Sigmoid colon (tissue), 6 donors: ENCODE measurements at regions not wholly inside any gene's neighbourhood (a gene's known extent, or its start where the extent isn't known, plus 50 kb on each side); places are given as distances from the start of the nearest gene placed in this dataset.

Experiments used
- DNase-seq: peaks from one replicate; pipeline ENCODE4 v3.0.0-alpha.2; 2019
- H3K27ac ChIP-seq, 4 donors: fragments of 200-600 bp; sonication (generic); one replicate each; pipeline ENCODE4 v1.5.1; 2016 to 2019; ENCODE audit warnings: mild to moderate bottlenecking in 1 of 4
- H3K27me3 ChIP-seq, 3 donors: fragments of 200-600 bp; sonication (generic); one replicate each; pipeline ENCODE4 v1.5.1; 2019; ENCODE audit warnings: mild to moderate bottlenecking in 1 of 3
- H3K36me3 ChIP-seq, 4 donors: fragments of 200-600 bp; sonication (generic); one replicate each; pipeline ENCODE4 v1.5.1; 2016 to 2019
- H3K4me1 ChIP-seq, 4 donors: fragments of 200-600 bp; sonication (generic); one replicate each; pipeline ENCODE4 v1.5.1; 2017 to 2019
- H3K4me3 ChIP-seq, 4 donors: fragments of 200-600 bp; sonication (generic); one replicate each; pipeline ENCODE4 v1.5.1; 2017 to 2019; ENCODE audit warnings: mild to moderate bottlenecking in 2 of 4, moderate library complexity in 1 of 4
- H3K9me3 ChIP-seq, 4 donors: fragments of 200-600 bp in 3 of 4; sonication (generic) in 3 of 4; one replicate each; pipeline versions ENCODE4 v1.5.1 to v1.6.1; 2013 to 2019
- CTCF ChIP-seq, 4 experiments: fragments of 450-650 bp in 3 of 4; fragments of 200-600 bp in 1 of 4; IDR thresholded peaks; one replicate each; pipeline ENCODE4 v1.5.1; 2016 to 2019; ENCODE audit warnings: antibody characterized with exemption in 4 of 4, mild to moderate bottlenecking in 3 of 4, moderate library complexity in 2 of 4
- EP300 ChIP-seq, 4 donors: sonication (generic); formaldehyde crosslinking; IDR thresholded peaks; one replicate each; pipeline ENCODE4 v1.6.1; 2017; ENCODE audit warnings: antibody characterized with exemption in 4 of 4
- POLR2A ChIP-seq, 2 donors: fragments of 450-650 bp; IDR thresholded peaks; one replicate each; pipeline ENCODE4 v1.6.1; 2016; ENCODE audit warnings: antibody characterized with exemption in 2 of 2, mild to moderate bottlenecking in 2 of 2, moderate library complexity in 2 of 2
- POLR2AphosphoS5 ChIP-seq, 4 donors: sonication (generic); formaldehyde crosslinking; IDR thresholded peaks; one replicate each; pipeline ENCODE4 v1.6.1; 2017; ENCODE audit warnings: antibody characterized with exemption in 4 of 4
- WGBS, 2 donors: extraction: QIAGEN DNeasy Blood & Tissue Kit; methylation state at CpG; one replicate each; pipeline ENCODE4 v1.1.7; 2013; 5-methylcytosine and 5-hydroxymethylcytosine counted together
- intact Hi-C: fragments of 100-400 bp; cut with DNase I; formaldehyde crosslinking; loops from one replicate; pipeline ENCODE4 v1.15.1; 2023
- donor health status: healthy with polysubstance abuse.
- donor health status: healthy.

- WGBS, 2 donors = 76 to 78% methylated on average over 6 of the region's 6 CpGs
- Histone ChIP-seq H3K27me3 (no peaks in the 10 kb centered on the region), H3K4me3 (no peak overlapping the region), H3K9me3 (no peaks in the 10 kb centered on the region), H3K27ac (no peak overlapping the region), H3K4me1 (no peaks in the 10 kb centered on the region), H3K36me3 (no peaks in the 10 kb centered on the region)
- intact Hi-C loops = no loop called here
- no peak for DNase-seq
- TF ChIP-seq POLR2AphosphoS5 (IDR thresholded peaks at IDR 0.05) (no peak), CTCF (IDR thresholded peaks at IDR 0.05) (no peak), POLR2A (IDR thresholded peaks at IDR 0.05) (no peak), EP300 (IDR thresholded peaks at IDR 0.05) (no peak)
Observed at GRCh38 chr2:226467221-226467620, 332.4 kb downstream of the IRS1 start.

GRCh38 chr2:226466589-226466988 is 333.0 kb downstream of the IRS1 start:
- Histone ChIP-seq H3K9me3 (peaks cover 0 to 3% (median 0%) of the 10 kb centered on the region in 4 donors), H3K4me1 (no peaks in the 10 kb centered on the region), H3K27me3 (no peaks in the 10 kb centered on the region), H3K27ac (no peak overlapping the region), H3K36me3 (no peaks in the 10 kb centered on the region), H3K4me3 (no peak overlapping the region)
- intact Hi-C loops = no loop called here
- no peak for DNase-seq
- WGBS, 2 donors = 84 to 85% methylated on average over 2 of the region's 2 CpGs
- no peak for TF ChIP-seq POLR2A (IDR thresholded peaks at IDR 0.05)
- no peak for TF ChIP-seq EP300 (IDR thresholded peaks at IDR 0.05)
- TF ChIP-seq CTCF (IDR thresholded peaks at IDR 0.05) = no peak
- TF ChIP-seq POLR2AphosphoS5 (IDR thresholded peaks at IDR 0.05) = no peak

- WGBS, 2 donors = 32 to 82% methylated on average over 1 of the region's 1 CpG
- intact Hi-C loops = no loop called here
- H3K27ac ChIP-seq = no peak overlapping the region
- TF ChIP-seq EP300 (IDR thresholded peaks at IDR 0.05) = no peak
- TF ChIP-seq POLR2AphosphoS5 (IDR thresholded peaks at IDR 0.05) = no peak
- no peak for TF ChIP-seq POLR2A (IDR thresholded peaks at IDR 0.05)
- no peak for TF ChIP-seq CTCF (IDR thresholded peaks at IDR 0.05)
- peaks cover 0 to 3% (median 0%) of the 10 kb centered on the region in 4 donors for H3K9me3 ChIP-seq
- H3K36me3 ChIP-seq = no peaks in the 10 kb centered on the region
- H3K27me3 ChIP-seq = no peaks in the 10 kb centered on the region
- no peak overlapping the region for H3K4me3 ChIP-seq
- no peaks in the 10 kb centered on the region for H3K4me1 ChIP-seq
- no peak for DNase-seq
Observed at GRCh38 chr2:226466124-226466523, 333.5 kb downstream of the IRS1 start.

GRCh38 chr2:226464380-226464779 is 335.2 kb downstream of the IRS1 start:
- TF ChIP-seq POLR2A (IDR thresholded peaks at IDR 0.05) (no peak), POLR2AphosphoS5 (IDR thresholded peaks at IDR 0.05) (no peak), CTCF (IDR thresholded peaks at IDR 0.05) (no peak), EP300 (IDR thresholded peaks at IDR 0.05) (no peak)
- intact Hi-C loops = no loop called here
- WGBS, 2 donors = 77 to 79% methylated on average over 4 of the region's 4 CpGs
- Histone ChIP-seq H3K4me3 (no peak overlapping the region), H3K9me3 (peaks cover 0 to 3% (median 0%) of the 10 kb centered on the region in 4 donors), H3K36me3 (no peaks in the 10 kb centered on the region), H3K27ac (no peak overlapping the region), H3K4me1 (no peaks in the 10 kb centered on the region), H3K27me3 (no peaks in the 10 kb centered on the region)
- no peak for DNase-seq

GRCh38 chr2:226463154-226463553 is 336.5 kb downstream of the IRS1 start:
- H3K36me3 ChIP-seq = no peaks in the 10 kb centered on the region
- intact Hi-C loops = no loop called here
- H3K27ac ChIP-seq = no peak overlapping the region
- no peak overlapping the region for H3K4me3 ChIP-seq
- no peak for TF ChIP-seq POLR2A (IDR thresholded peaks at IDR 0.05)
- no peak for TF ChIP-seq EP300 (IDR thresholded peaks at IDR 0.05)
- no peak for TF ChIP-seq CTCF (IDR thresholded peaks at IDR 0.05)
- TF ChIP-seq POLR2AphosphoS5 (IDR thresholded peaks at IDR 0.05) = no peak
- H3K27me3 ChIP-seq = no peaks in the 10 kb centered on the region
- 95 to 97% methylated on average over 2 of the region's 2 CpGs for WGBS, 2 donors
- peaks cover 0 to 3% (median 0%) of the 10 kb centered on the region in 4 donors for H3K9me3 ChIP-seq
- no peaks in the 10 kb centered on the region for H3K4me1 ChIP-seq
- DNase-seq = no peak
